ENCODE measurements at regions not wholly inside any gene's neighbourhood (a gene's known extent, or its start where the extent isn't known, plus 50 kb on each side); places are given as distances from the start of the nearest gene placed in this dataset.

- TF ChIP-seq CTCF (conservative IDR thresholded peaks at IDR 0.05) (no peak), ZFX (IDR thresholded peaks at IDR 0.05) (no peak)
Observed at GRCh38 chr6:25002326-25003091, 66.7 kb upstream of the RIPOR2 start.

Measured in C4-2B (cell line).